Posterior cingulate gyrus (tissue), 11 donors: ENCODE measurements at regions not wholly inside any gene's neighbourhood (a gene's known extent, or its start where the extent isn't known, plus 50 kb on each side); places are given as distances from the start of the nearest gene placed in this dataset.

Source experiments
- DNase-seq, 10 donors: peaks; one replicate each; pipeline versions ENCODE4 v3.0.0 to v3.0.0-alpha.2; 2020 to 2021; ENCODE audit warnings: mixed read lengths in 3 of 10
- intact Hi-C: fragments of 100-400 bp; cut with DNase I; formaldehyde crosslinking; loops from one replicate; pipeline ENCODE4 v1.15.1; 2023

DNA sequence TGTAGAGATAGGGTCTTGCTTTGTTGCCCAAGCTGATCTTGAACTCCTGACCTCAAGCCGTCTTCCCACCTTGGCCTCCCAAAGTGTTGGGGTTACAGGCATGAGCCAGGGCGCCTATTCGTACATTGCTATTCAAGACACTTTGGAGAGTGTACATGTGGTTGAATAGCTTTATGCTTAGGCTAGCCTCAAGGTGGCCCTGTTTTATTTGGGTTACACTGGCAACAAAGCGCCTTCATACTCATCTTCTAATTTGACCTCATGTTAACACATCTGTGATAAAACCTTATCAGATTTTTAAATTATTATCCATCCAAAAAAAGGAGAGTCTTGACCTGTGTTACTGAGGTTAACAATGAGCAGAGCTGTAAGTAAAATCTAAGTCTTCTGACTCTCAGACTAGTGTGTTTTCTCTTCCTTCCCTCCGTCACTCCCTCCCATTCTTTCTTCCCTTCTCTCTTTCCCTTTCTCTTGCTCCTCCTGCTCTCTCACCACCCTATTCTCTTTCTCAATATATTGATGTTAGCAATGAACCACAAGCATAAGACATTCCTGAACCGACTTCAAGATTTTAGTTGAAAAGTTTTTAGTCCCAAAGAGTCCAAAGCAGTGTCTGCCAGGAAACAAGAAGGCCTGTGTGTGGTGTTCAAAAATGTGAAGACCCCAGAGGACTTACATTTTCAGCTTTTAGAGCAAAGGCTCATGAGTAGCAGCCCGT lies 603.7 kb upstream of the CFAP20DC start:
- no peak for DNase-seq
- intact Hi-C loops, result no loop called here

DNA sequence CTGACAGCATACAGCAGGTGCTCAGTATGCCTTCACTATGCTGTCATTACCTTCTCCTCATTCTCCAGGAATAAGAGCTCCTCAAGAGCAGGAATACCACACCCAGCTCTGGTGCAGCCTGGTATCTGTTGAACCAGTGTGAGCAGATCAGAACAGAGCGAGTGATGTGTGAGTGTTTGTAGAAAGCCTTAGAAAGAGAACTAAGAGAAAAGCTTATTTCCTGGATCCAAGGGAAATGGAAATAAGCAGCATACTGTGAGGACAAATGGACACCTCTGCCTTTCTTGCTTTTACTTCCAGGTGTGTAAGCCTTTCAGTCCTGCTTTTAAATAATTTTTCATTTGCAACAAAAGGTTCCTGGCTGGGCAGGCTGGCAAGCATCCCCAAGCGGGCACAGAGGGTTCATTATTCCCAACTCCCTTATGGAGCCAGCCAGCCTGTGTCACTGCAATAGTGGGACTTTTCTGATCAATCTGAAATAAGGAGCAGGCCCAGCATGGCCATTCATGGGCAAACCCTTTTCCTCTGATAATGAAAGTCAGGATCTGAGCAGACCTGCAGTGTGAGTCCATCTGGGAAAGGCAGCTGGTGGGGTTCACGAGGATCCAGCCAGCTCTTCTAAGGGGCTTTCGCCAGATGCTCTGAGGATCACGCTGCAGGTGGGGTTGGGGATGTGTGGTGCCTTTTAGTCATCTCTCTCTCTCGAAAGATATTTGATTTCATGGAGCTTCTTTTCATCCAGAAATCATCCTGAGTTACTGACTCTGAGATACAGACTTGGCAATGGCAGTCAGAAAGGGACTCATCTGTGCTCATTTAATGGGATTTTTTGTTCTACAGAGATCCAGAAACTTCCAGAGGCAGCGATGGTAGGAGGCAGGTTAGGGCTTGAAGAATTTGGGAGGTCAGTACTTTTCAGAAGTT lies 594.9 kb upstream of the CFAP20DC start:
- DNase-seq, result peak in 4 of 10 donors; percentile 17 to 85 (median 52)
- intact Hi-C loops, result no loop called here

DNA sequence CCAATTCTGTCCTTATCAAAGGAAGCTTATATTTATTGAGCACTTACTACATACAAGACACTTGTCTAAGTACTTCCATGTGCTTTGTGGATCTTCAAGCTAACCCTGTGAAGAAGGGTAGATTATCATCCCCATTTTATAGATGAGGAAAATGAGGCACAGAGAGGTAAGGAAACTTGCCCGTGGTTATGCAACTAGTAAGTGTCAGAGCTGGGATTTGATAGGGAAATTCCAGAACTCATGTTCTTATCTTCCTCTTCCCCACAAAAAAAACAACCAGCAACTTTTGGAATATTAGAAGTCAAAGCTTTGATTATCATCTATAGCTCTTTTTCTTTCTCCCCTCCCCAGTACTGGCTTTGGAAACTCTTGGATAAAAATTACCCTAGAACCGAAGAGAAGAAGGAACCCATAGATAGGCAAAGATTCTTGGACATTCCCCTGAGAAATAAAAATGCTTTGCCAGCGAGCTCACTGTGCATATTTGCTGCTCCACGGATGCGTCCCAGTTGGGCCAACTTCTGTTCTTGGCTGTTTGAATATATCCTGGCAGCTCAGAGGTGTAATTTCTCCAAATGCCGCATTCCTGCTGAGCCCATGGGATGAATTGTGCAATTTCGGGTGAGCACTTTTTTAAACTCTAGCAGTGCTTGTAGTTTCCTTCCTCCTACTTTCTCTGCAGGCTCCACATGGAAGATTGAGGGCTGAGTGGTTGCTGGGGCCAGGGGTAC lies 591.5 kb upstream of the CFAP20DC start:
- DNase-seq, result peak in 6 of 10 donors; percentile 17 to 88 (median 46)
- intact Hi-C loops, result no loop called here

DNA sequence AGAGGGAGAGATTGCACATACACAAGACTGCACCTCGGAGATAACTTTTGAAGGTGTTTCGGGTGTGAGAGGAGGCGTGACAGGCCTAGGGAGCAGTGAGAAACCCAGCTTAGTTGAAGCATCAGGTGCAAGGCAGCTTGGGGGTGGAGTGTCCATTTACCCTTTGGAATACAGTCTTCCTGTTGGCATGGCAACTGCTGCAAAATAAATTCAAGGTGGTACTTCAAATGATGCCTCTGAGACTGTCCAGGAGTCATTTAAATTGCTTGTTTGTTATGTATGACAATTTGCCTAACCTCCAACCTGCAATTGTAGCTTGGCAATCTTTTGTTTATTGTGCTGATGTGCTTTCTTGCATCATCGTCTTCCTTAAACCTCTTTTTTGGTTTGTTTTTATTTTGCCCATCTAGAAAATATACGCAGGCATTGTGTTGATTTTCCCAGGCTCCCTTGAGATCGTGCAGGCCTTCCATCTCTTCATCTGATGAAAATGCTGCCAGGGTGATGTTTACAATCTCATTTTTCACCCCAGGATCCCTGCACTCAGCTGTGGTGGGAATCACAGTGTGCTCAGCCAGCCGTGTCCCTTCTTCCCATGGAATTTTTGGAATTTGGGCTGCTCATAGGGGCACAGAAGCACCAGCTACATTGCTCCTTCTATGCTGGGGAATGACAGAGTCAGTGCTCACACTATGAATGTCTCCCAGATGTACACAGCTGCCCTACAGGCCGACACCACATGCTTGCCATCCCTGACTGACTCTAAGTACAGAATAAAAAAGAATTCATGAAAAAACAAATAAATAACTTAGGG lies 583.1 kb upstream of the CFAP20DC start:
- DNase-seq, result no peak
- intact Hi-C loops, result no loop called here

DNA sequence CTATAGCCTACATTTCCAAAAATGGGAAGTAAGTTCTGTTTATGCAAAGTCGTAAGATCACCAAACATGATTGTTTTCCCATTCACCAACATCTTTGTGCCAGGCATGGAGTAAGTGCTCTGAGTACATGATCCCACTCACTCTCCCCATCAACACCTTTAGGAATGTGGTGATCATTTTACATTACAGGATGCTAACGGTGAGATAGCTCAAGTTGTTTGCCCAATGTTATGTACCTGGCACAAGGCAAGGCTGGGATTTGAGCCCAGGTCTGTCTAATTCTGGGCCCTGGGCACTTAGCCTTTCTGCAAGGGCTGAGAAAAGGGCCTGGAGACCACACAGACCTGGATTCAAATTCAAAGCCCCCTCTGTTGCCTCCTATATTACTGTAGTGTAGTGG lies 581.7 kb upstream of the CFAP20DC start:
- no peak for DNase-seq
- intact Hi-C loops, result no loop called here

DNA sequence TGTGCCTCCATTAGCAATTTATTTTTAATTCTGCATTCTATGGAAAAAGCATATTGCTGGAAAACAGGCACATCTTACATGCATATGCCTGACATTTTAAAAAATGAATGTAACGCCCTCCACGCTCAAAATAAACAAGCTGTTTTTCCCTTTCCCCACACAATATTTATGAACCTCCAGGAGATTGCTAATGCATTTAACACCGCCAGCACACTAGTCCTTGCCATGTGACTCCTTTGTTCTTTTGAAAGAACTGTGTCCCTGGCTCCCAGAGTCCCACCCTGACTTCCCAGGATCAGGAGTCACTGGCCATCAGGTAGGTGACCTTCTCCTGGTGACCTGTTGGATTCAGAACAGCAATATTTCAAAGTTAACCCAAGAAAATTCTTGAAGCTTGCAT lies 571.2 kb upstream of the CFAP20DC start:
- DNase-seq, result no peak
- intact Hi-C loops, result no loop called here

DNA sequence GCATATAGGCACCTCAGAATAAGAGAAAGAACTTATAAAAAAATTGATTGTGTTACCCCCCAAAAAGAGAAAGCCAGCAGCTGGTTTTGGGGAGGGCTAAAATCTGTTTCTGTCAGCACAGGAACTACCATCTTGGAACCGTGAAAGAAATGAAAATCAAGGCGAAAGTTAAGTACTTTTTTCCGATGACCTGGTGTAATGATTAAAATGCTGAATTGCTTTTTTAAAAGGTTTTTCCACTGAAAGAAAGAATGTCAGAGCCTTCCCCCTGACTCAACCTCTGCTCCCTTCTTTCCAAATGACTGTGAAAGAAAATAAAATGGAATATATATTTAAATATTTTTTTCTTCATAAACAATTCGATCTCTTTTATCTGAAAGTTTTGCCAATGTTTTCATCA lies 570.5 kb upstream of the CFAP20DC start:
- intact Hi-C loops, result no loop called here
- no peak for DNase-seq

DNA sequence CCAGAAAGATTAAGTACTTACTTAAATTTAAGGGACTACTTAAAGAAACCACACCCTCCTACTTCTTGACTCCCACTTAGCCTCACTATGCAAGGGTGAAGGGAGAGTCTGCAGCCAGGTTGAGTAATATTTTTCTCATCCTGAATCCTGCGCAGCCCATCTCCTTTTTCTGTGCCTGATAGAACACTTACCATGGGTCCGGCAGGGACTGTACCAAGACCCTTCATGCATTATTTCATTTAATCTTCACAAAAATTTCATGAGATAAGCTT lies 562.6 kb upstream of the CFAP20DC start:
- intact Hi-C loops, result no loop called here
- DNase-seq, result no peak

DNA sequence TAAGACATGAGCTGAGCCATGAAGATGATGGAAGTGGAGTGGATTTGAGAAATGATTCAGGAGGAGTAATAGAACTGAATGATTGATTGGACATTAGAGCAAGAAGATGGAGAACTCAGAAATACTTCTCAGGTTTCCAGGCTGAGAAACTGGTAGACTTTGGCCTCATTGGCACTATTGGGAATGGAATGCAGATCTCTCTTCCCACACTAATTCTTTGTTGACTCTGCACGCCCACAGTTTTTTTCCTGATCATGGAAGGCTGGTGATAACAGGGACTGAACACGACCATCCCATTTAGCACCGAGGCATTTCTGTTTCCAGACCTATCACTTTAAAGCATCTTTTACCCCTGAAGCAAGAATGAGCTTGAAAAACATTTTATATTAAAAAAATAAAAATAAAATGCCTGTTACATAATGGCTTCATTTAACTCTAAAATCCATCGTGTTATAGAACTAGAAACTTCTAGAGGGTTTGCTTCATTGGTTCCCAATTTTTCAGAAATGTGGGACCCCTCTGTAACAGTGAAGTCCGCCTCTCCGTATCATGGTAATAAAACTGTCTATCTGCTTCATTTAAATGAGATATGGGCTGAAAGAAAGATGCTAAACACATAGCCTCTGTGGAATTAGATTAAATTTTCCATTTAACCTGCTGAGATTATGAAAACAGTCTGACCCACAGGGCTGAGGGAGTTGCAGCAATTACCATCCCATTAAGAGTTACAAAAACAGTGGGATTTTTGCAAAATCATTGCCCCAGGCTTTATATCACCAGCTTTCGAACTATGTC lies 562.0 kb upstream of the CFAP20DC start:
- intact Hi-C loops, result no loop called here

DNA sequence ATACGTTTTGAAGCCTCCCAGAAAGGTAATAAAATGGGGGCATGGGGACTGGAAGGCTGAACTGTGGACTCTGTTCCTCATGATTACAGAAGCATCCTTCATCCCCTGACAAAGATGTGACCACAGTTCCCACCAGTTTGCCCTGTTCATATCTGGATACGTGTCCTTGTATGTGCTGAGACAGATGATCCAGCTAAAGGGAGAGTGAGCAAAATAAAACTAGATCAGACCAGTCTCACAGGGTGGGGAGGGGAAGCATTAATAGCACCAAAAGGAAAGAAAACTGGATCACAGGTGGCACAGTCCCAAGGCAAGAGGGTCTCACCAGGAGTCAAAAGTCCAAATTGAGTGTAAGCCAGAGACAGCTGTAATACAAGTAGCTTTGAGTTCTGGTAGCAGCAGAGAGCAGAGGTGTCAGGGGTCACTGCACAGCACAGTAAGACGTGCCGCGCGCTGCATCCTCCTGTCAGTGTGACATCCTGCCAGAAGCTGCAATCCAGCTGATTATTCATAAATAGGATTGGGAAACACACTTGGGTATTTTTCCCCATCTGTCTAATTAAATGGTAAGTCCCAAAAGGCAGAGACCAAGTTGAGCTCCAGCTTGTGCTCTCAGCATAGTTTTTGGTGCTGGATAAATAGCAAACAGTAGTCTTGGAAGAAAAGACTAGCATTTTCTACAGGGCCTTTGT lies 560.0 kb upstream of the CFAP20DC start:
- no peak for DNase-seq
- intact Hi-C loops, result no loop called here

More for the DNA sequence above, 562.0 kb upstream of the CFAP20DC start:
- DNase-seq, result no peak

DNA sequence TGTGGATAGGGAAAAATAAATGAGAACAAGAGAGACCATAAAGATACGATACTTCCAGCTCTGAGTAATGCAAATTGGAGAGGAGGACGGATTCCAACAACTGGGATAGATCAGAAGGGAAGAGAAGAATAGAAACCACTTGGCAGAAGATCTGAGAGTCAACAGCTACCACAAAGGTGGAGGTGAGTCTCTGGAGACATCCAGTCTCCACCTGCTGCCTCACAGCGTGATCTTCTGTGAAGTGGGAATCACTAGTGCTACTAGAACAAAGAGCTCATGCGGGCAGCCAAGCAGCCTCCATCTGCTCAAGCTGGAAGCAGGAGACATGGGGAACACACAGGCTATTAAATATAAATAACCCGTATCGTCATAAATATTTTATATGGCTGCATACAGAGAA lies 558.5 kb upstream of the CFAP20DC start:
- DNase-seq, result no peak
- intact Hi-C loops, result no loop called here

DNA sequence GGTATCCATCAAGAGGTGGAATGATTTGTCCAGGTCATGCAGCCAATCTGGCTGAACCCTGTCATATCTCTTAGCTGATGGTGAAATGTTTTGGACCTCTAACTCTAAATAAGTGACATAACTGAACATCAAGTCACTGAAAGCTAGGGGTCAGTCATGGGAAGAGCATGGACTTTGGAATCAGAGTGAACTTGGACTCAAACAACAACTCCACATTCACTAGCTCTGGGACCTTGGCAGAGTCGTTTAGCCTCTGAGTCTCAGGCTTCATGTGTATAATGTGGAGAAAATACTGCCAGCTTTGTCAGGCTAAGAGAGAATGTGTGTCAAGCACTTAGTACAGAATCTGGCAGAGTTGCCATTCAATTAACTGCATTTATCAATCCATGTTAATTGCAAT lies 557.8 kb upstream of the CFAP20DC start:
- DNase-seq, result no peak
- intact Hi-C loops, result no loop called here

DNA sequence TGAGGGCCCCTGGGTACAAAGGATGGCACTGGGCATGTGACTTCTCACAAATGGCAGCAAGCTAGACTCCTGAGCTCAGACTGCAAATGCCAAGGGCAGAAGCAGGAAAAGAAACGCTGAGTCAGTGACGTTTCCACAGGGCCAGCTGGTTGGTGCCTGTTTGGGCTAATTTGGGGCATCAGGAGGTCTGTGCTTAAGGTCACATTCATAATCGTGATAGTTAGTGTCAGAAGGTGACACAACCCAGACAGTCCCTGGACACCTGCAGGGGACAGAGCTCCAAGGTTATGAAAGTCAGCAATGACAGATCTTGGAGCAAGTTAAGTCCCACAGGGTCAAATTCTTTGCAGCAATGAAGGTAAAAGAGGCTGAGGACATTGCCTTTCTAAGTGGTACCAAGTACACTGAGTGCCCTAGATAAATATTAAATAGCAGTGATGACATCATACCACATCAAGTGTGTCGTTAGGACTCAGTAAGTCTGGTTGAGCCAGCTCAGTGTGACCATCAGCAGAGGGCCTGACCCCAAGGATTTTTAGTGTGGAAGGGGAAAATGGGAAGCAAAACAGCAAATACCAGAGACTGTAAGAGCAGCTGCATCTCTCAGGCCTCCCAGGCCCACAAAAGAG lies 556.9 kb upstream of the CFAP20DC start:
- intact Hi-C loops, result no loop called here

DNA sequence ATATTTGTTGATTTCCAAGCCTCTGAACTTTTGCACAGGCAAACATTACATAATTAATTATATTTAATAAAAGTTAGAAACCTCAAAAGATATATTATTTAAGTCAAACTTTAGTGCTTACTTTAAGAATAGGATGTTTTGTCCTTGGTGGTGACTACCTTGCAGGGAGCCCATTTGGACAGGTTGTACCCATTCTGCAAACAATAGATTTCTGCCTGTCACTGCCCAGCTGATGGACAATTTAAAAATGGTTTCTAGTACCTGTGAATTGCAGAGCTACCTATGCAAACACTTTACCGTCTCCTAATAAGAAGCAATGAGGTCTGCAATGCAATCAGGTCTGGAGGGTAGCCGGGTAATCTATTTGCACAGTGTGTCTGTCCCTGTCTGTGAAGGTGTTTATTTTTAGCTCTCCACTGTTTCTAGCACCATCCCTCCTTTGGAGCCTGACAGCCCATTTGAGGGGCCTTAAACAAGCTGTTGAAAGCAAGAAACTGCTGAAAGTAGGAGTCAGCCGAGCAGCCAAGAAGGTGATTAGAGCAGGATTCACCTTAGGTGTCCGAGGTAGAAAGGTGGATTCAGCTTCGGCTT lies 556.2 kb upstream of the CFAP20DC start:
- no peak for DNase-seq
- intact Hi-C loops, result no loop called here

More for the DNA sequence above, 556.9 kb upstream of the CFAP20DC start:
- no peak for DNase-seq

DNA sequence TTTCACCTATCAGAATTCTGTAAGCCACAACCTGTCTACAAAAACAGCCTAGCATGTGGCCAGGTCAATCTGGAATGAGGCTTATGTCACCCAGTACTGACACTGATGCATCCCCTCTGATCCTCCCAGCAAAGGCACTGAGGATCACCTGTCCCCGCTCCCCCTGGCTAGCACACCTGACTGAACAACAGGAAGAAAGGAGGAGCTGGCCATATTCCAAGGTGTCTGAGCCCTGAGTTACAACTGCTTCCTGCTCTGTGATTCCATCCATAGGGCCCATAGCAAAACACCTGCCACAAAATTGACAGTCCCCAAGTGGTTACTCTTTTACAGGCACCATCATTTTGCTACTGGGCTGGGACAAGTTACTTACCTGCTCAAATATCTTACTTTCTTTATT lies 555.5 kb upstream of the CFAP20DC start:
- no peak for DNase-seq
- intact Hi-C loops, result no loop called here

DNA sequence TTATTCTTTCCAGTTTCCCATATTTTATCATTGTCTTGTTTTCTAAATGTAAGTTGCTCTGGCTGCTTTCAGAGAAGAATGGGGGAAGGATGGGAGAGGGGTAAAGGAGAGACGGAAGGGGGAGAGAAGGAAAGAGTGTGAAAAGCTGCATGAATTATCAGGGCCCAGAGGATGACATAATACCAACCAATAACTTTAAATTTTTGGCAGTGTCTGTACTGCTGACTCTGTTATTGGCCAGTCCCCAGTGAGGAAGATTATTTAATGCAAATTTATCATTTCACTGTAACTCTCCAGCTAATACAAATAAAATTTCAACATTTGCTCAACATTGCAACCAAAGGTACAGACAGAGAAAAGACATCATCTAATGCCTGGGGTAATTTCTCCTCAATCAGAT lies 551.7 kb upstream of the CFAP20DC start:
- DNase-seq, result no peak
- intact Hi-C loops, result no loop called here

DNA sequence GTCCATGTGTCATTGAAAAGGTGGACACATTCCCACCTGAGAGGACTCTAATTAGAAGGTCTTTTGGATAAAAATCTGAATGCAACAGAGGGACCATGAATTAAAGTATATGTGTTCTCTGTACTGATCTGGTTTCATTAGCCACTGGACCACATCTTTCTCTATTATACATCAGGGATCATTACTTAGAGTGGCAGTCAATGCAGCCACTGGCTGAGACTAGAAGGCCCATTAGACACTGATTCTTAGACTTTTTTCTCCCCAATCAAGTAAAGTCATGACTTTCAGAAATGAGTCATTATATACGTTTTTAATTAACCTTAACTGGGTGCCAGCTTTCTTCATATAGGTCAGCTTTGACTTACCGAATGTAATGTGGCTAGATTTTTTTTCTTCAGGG lies 550.8 kb upstream of the CFAP20DC start:
- intact Hi-C loops, result no loop called here
- no peak for DNase-seq

DNA sequence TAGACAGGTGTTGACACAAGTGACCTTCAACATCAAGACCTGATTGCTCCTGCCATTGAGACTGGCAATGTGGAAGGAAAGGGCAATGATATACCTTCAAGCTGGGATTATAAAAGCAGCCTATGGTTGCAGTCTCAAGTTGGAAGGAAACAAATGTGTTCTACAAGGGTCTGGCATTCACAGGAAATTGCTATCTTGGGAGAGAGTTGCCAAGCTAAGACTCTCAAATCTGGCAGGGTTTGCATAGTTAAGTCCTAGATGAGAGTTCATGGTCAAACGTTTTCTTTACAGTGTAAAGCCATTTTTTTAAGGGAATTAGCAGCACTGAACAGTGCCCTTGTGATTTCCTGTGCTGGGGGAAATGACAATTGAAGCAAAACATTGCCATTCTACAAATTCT lies 546.9 kb upstream of the CFAP20DC start:
- intact Hi-C loops, result no loop called here
- no peak for DNase-seq
